ENCODE measurements at regions not wholly inside any gene's neighbourhood (a gene's known extent, or its start where the extent isn't known, plus 50 kb on each side); places are given as distances from the start of the nearest gene placed in this dataset.

DNA sequence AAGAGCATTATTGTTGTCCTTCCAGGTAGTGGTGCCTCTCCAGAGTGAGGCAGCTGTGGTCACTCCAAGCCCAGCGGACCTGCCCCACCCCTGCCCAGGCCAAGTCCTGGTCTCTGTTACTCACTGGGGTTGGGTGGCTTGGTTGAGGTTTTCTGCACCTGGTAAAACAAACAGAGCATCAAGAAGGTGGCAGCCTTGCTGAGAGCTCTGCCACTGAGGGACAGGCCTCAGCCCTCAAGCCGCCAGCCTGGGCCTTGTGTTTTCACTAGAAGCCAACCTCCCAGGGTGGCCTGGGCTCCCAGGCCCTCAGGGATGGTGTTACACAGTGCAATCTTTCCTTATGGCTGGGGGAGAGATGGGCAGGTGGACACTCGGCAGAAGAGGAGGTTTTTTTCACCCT is 182.7 kb downstream of the BCOR start:
- no peak for DNase-seq (ENCODE audit: low spot score)

GRCh38 chrX:39915596-39915995 is 182.2 kb downstream of the BCOR start:
- no peak for DNase-seq (ENCODE audit: low spot score)

DNA sequence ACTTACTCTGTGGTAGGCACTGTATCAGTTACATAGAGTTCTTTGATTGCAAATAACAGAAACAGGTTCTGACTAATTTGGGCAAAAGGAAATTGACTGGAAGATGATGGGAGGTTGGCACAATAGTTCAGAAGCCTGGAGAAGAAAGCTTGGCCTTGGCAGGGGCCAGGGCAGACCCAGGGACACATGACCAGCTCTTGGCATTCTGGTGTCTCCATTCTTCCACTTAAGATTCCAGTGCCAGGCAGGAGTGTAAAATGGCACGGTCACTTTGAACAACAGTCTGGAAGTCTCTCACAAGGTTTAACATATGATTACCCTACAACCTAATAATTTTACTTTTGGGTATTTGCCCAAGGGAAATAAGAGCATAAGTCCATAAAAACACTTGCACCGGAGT is 175.9 kb downstream of the BCOR start:
- DNase-seq (ENCODE audit: low spot score), result no peak

DNA sequence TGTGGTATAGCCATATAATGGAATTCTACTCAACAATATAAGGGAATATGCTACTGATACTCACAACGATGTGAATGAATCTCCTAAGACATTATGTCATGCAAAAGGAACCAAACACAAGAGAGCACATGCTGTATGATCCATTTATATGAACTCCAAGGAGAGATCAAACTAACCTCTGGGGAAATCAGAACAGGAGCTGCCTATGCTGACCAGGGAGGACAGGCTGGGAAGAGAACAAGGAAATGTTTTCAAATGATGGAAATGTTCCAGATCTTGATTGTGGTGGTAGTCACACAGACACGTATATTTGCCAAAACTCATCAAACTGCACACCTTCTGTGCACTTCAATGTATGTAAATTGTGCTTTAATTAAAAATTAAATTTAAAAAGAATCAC is 175.3 kb downstream of the BCOR start:
- no peak for DNase-seq (ENCODE audit: low spot score)

GRCh38 chrX:39922926-39923325 is 174.8 kb downstream of the BCOR start:
- no peak for DNase-seq (ENCODE audit: low spot score)

- DNase-seq (ENCODE audit: low spot score), result no peak
Observed at GRCh38 chrX:39927380-39927779, 170.4 kb downstream of the BCOR start.

DNA sequence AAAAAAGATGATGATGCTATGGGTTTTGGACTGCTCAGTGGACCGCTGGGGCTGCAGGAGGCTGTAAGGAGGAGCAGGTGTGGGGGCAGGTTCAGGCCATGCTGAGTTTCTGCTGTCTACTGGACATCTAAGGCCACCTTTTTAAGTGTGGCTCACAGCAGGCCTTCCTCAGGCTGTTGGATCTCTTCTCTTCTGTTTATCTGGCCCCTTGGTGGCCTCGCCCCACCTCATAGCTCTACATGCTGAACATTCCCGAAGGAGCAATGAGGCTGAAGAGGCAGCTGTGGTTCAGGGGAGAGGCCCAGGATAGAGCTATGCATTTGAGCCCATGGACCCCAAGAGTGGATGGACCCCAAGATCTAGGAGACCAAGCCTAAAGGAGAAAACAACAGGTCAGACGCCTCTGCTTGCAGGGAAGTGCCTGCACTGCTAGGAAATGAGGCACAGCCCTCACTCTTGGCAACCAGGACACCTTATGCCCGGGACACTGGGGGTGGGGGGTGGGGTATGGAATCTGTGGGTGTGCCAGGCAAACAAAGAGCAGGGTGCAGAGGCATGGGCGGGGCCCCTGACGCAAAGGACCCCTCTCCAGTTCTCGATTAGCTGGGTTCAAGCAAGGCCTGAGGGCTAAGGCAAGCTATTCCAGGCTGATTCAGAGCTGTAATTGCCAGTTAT is 168.9 kb downstream of the BCOR start:
- DNase-seq (ENCODE audit: low spot score), result no peak

- no peak for DNase-seq (ENCODE audit: low spot score)
Observed at GRCh38 chrX:39929379-39930025, 168.3 kb downstream of the BCOR start.

DNA sequence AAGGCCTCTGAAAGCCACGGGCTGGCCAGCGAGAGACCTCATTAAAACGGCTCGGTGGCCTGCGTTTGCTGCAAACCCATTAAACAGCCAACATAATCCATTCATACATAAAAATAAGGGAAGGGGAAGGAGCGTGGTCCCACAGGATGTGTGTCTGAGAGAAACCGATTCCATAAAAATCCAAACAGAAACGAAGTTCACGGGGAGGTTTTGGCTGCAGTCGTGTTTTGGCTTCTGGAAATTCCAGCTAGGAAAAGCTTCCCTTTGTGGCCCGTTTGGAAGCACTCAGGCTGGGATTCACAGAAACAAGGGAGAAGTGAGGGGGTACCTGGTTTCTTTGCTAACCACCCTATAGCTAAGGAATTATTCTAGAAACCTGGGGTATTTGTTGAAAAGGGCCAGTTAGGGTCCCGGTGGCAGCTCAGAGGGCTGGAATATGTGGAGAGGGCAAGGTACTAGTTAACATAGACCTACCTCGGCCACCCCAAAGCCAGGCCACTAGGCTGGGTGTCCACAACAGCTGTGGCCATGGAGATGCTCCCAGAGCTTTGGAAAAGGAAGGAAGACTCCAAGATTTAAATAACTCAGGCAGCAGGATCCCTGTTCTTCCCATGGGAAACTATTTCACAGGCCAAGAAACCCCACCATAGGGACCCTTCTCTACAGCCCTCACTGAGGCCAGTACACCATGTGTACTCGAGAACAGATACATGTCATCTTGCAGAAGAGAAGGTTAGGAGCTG is 166.8 kb downstream of the BCOR start:
- no peak for DNase-seq (ENCODE audit: low spot score)

- no peak for DNase-seq (ENCODE audit: low spot score)
Observed at GRCh38 chrX:39931529-39932282, 166.1 kb downstream of the BCOR start.

GRCh38 chrX:39935411-39936064 is 162.2 kb downstream of the BCOR start:
- DNase-seq (ENCODE audit: low spot score), result no peak

GRCh38 chrX:39936886-39937770 is 160.6 kb downstream of the BCOR start:
- no peak for DNase-seq (ENCODE audit: low spot score)

DNA sequence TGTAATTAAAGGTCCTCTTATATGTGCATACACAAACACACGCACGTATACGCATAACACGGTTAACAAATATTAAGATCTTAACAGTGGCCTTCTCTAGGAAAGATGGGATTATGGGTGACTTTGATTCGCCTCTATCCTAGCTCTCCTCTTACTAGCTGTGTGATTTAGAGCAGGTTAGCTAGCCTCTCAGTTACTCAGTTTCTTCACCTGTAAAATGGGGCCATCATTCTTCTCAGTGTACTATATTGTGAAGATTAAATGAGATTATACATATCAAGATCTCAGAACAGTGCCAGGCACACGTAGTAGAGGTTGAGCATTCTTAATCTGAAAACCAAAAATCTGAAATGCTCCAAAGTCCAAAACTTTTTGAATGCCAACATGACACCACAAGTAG is 159.3 kb downstream of the BCOR start:
- no peak for DNase-seq (ENCODE audit: low spot score)

DNA sequence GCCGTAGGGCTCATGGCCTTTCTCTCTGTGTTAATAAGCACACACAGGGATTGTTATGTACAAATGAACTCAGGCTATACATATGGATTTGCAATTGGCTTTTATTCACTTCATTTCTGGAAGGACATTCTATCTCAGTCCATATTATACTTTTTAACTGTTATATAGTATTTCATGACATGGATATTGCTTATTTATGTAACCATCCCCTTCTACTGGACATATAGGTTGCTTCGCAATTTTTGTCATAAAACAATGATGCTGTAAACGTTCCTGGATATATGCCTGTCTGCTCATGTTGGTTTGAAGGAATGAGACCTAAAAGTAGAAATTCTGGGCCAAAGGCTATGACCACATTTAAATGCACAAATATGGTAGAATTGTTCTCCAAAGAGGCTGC is 158.1 kb downstream of the BCOR start:
- no peak for DNase-seq (ENCODE audit: low spot score)

DNA sequence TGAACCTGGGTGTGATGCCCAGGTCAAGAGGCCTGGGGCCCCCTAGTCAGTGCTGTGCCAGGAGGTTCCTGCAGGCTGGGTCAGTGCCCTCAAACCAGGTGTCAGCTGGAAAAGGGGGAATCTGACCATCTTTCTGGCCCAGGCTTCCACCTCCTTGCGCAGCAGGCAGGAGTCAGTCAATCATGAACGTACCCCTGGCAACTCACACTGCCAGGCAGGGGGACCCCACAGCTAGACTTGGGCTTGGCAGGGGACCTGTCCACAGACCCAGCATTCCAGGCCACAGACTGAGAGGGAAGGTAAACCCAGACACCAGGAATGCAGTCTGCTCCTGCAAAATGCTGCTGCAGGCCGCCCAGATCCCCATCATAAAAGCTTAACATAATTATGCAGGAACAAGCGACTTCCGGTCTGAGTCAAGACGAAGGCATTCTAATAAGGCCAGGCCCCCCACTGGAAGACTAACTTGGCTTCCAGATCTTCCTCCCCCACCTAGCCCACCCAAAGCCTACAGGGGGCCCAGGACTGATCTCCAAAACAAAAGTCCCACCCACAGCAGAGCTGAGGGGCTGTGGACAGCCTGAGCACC is 156.3 kb downstream of the BCOR start:
- DNase-seq (ENCODE audit: low spot score), result no peak

- DNase-seq (ENCODE audit: low spot score), result no peak
Observed at GRCh38 chrX:39944416-39944815, 153.3 kb downstream of the BCOR start.

DNA sequence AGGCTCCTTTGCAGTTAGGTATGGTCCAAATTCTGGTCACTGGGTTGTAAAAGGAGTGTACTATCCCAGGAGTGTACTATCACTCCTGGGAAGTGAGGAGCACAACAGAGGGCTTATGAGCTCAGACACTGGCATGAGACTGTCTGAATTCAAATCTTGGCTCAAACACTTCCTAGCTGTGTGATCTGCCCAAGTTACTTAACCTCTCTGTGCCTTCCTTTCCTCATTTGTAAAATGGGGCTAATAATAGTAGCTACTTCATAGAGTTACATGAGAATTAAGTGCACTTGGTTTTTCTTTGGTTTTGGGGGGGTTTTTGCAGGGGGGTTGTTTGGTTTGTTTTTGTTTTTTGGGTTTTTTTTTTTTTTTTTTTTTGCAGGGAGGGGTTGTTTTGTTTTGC is 152.0 kb downstream of the BCOR start:
- no peak for DNase-seq (ENCODE audit: low spot score)

GRCh38 chrX:39946822-39947221 is 150.9 kb downstream of the BCOR start:
- DNase-seq (ENCODE audit: low spot score), result no peak

GRCh38 chrX:39948582-39948981 is 149.2 kb downstream of the BCOR start:
- no peak for DNase-seq (ENCODE audit: low spot score)

DNA sequence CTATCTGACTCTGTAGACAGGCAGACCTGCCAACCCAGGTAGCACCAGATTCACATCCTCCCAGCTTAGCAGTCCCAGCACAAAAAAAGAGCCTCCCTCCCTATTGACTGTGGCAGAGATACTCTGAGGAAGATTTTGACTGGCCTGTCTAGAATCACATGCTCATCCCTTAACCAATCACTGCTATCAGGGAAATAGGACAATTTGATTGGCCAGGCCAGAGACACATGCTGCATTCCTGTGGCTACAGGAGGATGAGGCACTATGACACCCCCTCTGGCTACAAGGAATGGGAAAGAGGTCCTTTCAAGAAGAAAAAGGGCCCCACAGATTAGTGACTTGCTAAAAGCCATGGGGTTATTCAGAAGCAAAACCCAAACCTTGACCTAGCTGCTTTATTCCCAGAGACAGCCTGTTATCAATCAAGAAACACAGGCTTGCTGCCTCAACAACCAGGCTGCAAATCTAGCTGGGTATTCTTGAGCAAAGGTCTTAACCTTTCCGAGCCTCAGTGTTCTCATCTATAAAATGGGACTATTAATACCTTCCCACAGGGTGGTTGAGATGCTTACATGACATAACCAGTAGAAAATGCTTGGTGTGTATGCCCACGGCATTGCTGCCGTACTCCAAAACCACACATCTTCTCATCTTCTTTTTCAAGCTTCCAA is 147.6 kb downstream of the BCOR start:
- DNase-seq (ENCODE audit: low spot score), result no peak
